GM18907 (cell line): ENCODE measurements at regions not wholly inside any gene's neighbourhood (a gene's known extent, or its start where the extent isn't known, plus 50 kb on each side); places are given as distances from the start of the nearest gene placed in this dataset.
A peak's percentile ranks its signal among the peaks of the same experiment; 100 is the strongest.
"Not testable (repeated sequence)": the region's sequence is repeated elsewhere in the genome, so short reads cannot be mapped to it uniquely, and the experiment has no call there.

ENCODE experiments used
- ATAC-seq: cut with Tn5 transposase; IDR thresholded peaks from one replicate; pipeline ENCODE4 v1.9.1; 2021; ENCODE audit warnings: mild to moderate bottlenecking, moderate library complexity; ENCODE audit not compliant: unreplicated experiment

DNA sequence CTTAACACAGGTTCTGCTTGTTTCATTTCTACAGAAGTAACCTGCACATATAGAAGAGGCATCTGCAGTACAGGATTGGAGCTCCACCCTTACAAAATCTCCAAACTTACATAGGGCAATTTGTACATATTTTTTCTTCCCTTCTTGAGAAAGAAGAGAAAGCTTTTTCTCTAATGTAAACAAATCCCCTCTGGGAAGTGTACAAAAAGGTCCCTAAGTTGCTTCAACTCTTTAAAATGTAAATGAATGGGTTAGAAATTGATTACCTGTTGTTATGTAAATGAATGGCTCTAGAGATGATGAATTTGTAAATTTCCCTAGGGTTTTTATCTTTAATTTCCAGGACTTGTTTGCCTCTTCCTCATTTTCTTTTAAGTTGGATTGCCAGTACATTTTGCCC, 1183.7 kb downstream of the MRPL39 start:
- ATAC-seq, result no peak

DNA sequence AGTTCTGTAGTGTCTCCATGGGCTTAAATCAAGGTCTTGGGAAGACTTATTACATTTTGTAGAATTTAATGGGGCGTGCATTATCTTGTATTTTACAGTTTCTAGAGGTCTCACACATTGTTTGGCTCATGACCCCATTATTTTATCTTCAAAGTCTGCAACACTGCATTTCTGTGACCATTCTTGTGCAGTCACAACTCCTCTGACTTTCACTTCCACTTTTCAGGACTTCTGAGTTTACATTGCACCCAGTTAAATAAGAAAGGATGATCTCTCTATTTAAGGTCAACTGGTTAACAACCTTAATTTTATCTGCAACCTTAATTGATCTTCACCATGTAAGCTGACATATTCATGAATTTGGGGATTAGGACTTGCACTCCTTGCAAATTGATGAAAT, 1186.6 kb downstream of the MRPL39 start:
- peak; percentile 77 for ATAC-seq

DNA sequence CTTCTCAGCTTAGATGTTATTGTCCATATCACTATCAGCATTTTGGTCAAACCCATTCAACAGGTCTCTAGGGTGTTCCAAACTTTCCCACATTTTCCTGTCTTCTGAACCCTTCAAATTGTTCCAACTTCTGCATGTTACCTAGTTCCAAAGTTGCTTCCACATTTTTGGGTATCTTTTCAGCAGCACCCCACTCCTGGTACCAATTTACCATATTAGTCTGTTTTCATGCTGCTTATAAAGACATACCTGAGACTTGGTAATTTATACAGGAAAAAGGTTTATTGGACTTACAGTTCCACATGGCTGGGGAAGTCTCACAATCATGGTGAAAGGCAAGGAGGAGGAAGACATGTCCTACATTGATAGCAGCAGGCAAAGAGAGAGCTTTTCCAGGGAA, 1187.6 kb downstream of the MRPL39 start:
- not testable (repeated sequence) for ATAC-seq

- no peak for ATAC-seq
Observed at GRCh38 chr21:24418671-24419070, 1188.6 kb downstream of the MRPL39 start.

GRCh38 chr21:24411429-24411828, 1195.9 kb downstream of the MRPL39 start:
- ATAC-seq, result no peak

- ATAC-seq, result no peak
Observed at GRCh38 chr21:24403221-24403620, 1204.1 kb downstream of the MRPL39 start.

DNA sequence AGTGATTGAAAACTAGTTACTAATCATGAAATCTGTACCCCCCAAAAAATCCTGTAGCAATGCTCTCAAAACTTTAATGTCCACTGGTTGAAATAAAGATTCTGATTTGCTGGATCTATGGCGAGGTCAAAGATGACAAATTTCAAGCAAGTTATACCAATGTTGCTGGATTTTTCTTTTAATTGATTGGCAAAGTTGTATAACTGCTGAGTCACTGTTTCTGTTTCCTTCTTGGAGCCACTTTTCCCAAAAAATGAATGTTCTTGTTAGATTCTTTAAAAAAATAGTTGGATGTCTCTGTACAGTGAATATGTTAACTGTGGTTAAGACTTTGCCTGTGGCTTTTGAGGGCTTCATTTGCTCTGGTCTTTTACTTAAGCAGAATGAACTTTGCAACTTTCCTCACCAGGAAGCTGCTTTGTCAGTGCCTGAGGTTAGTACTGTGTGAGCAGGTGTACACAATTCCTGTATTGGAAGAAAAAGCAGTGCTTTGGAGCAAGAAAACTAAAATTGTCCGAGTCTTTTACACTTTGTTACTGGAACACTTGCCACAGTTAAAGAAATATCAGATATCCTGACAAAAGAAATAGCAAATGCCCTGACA, 1211.9 kb downstream of the MRPL39 start:
- no peak for ATAC-seq

DNA sequence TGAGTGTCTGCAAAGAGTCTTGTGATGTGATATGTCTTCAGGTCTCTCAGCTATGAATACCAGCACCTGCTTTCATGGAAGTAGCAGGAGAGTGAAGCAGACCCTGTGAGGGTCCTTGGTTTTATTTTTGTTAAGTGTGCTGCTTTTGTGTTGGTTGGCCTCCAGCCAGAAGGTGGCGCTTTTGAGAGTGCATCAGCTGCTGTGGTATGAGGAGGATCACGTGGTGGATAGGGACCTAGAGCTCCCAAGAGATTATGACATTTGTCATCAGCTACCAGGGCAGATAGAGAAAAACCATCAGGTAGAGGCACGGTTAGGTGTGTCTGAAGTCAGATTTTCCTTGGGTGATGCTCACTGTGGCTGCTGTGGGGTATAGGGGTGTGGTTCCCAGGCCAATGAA, 1232.1 kb downstream of the MRPL39 start:
- ATAC-seq, result peak; percentile 71

DNA sequence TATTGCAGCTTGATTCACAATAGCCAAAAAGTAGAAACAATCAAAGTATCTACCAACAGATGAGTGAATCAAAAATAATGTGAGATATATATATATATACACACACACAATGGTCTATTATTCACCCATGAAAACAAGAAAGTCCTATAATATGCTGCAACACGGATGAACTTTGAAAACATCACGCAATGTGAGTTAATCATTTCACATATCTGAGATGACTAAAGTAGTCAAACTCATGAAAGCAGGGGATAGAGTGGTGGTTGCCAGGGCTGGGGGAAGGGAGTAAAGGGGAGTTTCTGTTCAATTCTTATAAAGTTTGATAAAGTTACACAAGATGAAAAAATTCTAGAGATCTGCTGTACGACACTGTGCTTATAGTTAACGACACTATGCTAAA, 1234.8 kb downstream of the MRPL39 start:
- no peak for ATAC-seq

DNA sequence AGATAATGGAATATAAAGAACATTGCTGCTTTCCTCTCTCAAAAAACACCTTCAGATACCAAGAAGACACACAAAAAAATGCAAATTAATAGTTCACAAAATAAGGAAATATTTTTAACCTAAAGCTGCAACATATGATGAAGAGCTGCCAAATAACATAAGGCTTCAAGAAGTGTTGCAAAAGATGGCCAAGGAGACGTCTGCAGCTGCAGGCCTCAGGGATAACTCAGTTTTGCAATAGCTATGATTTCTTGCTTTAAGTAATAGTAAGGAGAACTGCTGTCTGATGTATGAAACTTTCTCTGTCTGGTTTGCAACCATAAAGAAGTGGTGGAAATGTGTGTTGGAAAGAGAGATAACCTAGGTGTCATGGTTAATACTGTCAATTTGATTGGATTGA, 1237.5 kb downstream of the MRPL39 start:
- no peak for ATAC-seq

GRCh38 chr21:24369278-24369677, 1238.0 kb downstream of the MRPL39 start:
- ATAC-seq, result no peak

DNA sequence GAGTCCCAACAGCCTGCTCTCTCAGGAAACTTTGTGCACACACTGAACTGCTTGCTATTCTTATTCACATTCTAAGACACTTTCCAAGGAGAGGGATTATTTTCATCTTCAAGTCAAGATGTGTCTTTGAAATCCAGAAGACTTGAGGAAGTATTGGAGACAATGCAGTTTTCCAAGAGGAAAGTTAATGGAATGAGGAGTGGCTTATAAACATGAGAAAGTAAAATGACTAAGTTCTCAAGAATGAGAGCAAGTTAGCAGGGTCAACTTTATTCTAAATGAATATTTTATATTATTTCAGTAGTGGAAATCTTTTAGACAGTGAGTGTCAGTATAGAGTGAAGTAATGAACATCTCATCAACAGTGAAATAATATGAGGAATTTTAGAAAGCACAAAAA, 1239.3 kb downstream of the MRPL39 start:
- no peak for ATAC-seq

- ATAC-seq, result no peak
Observed at GRCh38 chr21:24353492-24353891, 1253.8 kb downstream of the MRPL39 start.

GRCh38 chr21:24339406-24339805, 1267.9 kb downstream of the MRPL39 start:
- no peak for ATAC-seq

DNA sequence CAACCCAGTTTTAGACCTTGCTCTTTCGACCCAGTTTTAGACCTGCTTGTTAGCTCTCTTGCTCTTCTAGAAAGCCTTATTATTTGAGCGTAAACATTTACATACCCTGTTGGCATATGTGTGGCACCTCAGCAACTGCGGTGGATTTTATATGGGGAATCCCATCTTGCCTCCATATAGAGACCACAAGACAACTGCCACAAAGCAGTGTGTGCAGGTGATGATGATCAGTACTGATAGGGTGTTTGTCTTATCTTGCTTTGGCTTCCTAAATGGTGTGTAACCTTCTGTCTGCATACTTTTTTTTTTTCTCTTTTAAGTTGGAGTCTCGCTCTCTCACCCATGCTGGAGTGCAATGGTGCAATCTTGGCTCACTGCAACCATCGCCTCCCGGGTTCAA, 1270.8 kb downstream of the MRPL39 start:
- ATAC-seq, result no peak

DNA sequence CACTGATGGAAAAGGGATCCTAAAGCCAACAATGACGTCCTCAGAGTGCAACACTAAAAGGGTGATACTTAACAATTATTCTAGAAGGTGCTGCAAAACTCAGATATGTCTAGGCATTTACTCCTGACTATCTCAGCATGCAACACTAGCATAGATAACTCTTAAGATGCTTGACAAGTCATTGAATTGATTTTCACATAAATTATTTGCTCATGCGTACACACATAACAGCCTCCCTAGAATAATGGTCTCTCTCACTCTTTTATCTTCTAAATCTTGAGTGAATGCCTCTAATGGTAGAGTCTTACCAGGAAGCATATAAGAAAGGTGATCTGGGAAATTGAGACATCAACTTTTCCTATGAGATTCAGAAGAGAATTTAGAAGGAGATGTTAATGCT, 1283.7 kb downstream of the MRPL39 start:
- ATAC-seq, result no peak

DNA sequence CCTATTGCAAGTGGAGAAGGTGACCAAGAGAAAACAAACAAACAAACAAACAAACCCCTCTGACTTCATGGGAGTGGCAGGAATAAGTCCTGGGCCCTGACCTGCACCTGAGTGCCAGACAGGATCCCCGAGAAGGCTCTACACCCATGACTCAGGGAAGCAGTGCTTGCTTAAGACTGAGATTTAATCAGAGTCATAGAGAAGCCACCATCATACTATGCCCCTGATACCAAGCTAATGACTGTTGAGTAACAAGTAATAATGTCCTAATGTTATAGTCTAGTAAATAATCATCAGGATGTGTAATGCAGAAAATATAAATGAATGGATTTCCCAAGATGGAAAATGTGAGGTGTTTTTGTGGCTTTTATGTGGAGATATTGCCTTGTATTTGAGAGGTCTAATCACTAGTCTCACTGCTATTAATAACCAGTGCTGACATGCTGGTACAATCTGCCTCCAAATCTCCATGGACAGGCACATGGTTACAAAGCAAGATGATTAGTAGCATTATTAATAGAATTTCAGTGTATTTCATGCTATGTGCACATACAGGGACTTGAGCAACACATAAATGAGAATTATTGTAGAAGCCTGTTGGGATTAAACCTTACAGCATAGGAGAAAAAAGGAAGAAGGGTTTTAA, 1290.9 kb downstream of the MRPL39 start:
- no peak for ATAC-seq

DNA sequence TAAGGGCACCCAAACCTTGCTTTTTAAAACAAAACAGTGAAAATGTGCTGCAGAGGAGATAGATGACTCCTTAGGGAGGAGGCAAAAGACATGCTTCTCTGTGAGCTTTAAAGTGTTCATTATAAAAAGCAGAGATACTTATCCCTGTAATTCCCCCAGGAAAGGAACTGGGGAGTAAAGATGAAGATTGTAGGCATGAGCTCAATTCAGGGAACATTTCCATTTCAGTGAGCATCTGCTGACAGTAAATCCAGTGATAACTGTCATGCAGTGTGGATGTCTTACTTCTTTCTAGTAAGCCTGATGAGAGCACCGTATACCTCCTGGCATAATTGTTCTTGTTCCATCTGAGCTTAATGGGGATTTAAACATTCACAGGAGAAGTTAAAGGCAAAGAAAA, 1296.5 kb downstream of the MRPL39 start:
- ATAC-seq, result no peak

DNA sequence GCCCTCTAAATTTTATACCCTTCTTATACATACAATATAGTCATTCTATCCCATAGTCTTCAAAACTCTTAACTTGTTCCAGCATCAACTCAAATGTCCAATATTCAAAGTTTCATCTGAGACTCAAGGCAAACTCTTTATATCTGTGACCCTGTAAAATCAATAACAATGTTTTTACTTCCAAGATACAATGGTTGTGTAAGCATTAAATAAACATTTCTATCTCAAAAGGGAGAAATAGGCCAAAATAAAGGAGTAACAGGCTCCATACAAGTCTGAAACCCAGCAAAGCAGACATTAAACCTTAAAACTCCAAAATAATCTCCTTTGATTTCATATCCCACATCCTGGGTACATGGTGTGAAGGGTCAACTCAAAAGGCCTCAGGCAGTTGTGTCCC, 1299.1 kb downstream of the MRPL39 start:
- no peak for ATAC-seq

DNA sequence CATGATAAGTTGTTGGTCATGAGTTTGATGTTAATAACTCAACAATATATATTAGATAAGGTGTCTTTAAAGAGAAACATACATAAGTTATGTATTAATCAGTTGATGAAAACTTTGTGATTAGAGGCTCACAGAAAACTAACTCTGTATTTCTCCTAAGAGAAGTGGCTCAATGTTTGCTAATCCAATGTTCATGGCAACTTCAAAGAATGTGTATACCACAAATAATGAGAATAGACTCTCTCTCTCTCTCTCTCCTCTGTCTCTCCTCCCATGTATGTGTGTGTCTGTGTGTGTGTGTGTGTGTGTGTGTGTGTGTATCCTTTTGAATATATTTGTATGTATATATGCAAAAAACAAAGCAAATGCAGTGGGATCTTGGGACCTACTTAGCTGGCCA, 1304.9 kb downstream of the MRPL39 start:
- no peak for ATAC-seq

DNA sequence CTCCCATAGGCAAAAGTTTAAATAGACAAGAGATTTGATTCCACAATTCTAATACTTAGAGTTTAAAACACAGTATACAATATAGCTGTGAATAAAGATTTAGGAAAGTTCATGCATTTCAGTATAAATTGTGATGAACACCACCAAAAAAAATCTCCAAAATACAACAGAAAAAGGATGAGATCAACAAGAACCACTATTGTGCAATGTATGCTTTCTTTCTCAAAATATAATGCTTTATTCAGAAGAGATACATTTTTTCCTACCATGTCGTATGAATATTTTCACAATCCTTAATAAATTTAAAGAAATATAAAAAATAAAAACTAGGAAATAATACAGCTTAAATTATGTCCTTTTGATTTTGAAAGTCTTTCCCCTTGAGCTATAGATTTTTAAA, 1309.2 kb downstream of the MRPL39 start:
- no peak for ATAC-seq

- no peak for ATAC-seq
Observed at GRCh38 chr21:24294171-24294570, 1313.1 kb downstream of the MRPL39 start.
